NCI-H1105 (cell line): ENCODE measurements at regions not wholly inside any gene's neighbourhood (a gene's known extent, or its start where the extent isn't known, plus 50 kb on each side); places are given as distances from the start of the nearest gene placed in this dataset.
"Not testable (repeated sequence)": the region's sequence is repeated elsewhere in the genome, so short reads cannot be mapped to it uniquely, and the experiment has no call there.

Experiments
- DNase-seq: peaks from one replicate; lab custom pipeline; 2025; lab: John Stamatoyannopoulos, UW

GRCh38 chr2:104904889-104905288 lies 51.0 kb downstream of the POU3F3 start:
- no peak for DNase-seq

GRCh38 chr2:104909317-104909716 lies 55.4 kb downstream of the POU3F3 start:
- no peak for DNase-seq

DNA sequence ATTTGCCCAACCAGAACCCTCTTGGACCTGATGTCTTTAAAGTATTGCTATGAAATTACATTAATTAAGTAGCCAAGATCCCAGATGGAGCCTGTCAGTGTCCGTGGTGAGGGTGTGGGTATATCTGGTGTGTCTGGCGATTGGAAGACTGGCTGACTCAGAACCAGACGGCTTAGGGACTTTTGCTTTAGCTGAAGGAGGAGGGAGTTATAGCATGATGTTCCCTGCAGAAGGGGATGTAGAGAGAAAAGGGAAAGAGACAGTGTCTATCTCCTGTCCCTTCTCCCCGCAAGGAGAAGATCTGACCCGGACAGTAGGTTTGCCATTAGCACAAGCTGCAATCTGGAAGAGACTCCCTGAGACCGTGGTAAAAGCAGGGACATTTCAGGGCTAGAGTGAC lies 60.6 kb downstream of the POU3F3 start:
- no peak for DNase-seq

- no peak for DNase-seq
These were observed 61.3 kb downstream of the POU3F3 start for GRCh38 chr2:104915107-104915793.

DNA sequence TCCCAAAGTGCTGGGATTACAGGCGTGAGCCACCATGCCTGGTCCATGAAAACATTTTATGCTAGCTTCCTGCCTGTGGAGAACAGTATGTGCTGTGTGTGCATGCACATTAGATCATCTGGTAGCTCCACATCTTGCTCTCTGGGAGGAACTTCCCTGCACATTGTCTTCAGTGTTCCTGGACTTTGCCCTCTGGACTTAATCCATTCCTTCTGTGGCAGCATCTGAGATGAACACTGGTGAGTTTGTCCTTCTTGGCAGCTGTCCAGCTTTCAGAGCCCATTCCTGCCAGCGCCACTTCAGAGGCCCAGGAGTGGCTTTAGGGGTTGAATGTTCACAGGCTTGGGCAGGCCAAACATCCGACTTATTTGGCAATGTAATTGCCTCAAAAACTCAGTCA lies 65.2 kb downstream of the POU3F3 start:
- DNase-seq: peak; percentile 23

- DNase-seq: no peak
These were observed 69.8 kb downstream of the POU3F3 start for GRCh38 chr2:104923665-104924064.

GRCh38 chr2:104929663-104930062 lies 75.7 kb downstream of the POU3F3 start:
- no peak for DNase-seq

GRCh38 chr2:104930732-104931131 lies 76.8 kb downstream of the POU3F3 start:
- DNase-seq: no peak

DNA sequence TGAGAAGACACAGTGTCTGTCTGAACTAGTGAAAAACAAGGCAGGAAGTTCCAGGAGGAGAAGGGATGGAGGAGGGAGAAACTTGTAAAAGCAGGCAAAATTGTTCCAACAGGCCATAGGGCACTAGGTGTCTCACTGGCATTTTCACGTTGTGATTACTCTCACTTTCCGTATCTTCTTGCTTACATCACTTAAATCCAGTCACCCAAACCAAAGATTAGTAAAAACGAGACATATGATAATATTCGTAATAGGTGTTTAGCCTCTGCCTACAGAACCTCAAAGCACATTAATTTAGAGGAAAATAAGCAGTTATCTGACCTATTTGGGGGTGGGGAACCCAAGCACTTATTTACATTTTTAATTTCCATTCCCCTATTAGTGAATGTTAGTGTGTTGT lies 78.3 kb downstream of the POU3F3 start:
- DNase-seq: no peak

- DNase-seq: no peak
These were observed 79.4 kb downstream of the POU3F3 start for GRCh38 chr2:104933151-104933917.

DNA sequence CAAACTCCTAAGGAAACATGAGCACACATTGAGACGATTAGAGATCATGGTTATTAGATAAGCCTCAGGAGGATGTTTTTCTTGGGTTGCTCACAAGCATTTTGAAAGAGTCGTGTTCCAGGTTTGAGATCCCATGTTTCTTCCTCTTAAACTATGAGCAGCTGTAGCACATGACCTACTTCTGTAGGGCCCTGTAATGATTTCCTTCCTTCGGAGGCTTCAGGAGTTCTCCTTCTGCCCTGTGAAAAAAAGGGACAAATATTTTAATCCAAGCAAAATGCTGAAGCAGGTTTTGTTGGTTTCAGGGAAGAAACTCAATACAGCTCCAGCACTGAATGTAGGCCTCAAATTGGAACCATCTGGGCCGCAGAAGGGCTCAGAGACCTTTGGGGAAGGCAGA lies 82.6 kb downstream of the POU3F3 start:
- DNase-seq: no peak

DNA sequence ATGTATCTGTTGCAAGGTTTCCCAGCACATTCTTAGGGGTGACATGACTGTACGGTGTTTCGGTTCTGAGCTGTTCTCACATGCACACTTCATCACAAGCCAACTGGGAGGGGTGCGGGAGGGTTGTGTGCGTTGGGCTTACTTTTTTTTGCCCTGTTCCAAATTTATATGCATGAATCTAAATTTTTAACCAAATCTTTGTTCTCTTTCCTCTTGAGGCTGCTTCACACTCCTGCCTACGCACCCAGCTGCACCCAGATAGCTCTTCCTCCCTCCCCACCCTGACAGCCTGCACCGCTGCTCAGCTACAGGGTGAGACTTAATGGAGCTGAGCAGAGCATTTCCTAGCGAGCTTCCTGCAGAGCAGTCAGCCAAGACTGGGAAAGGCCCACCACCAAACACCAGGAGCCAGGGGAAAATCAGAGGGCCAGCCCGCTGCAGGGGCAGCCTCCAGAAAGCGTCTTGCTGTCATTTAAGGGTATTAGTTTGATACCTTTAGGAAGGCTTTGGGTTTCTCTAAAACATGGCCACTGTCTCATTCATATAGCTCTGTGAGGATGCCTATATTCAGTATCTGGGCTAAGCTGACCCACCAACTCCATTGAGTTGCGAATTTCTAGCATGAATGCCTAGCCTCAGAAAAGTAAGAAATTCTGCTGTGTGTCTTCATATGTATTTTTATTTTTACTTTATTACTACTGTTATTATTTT lies 84.5 kb downstream of the POU3F3 start:
- no peak for DNase-seq

- DNase-seq: no peak
These were observed 85.8 kb downstream of the POU3F3 start for GRCh38 chr2:104939570-104940217.

- no peak for DNase-seq
These were observed 90.6 kb downstream of the POU3F3 start for GRCh38 chr2:104944495-104944894.

- DNase-seq: no peak
These were observed 91.2 kb downstream of the POU3F3 start for GRCh38 chr2:104945121-104945520.

GRCh38 chr2:104945866-104946265 lies 92.0 kb downstream of the POU3F3 start:
- DNase-seq: no peak

GRCh38 chr2:104947456-104947855 lies 90.4 kb upstream of the MRPS9 start:
- DNase-seq: not testable (repeated sequence)

GRCh38 chr2:104952976-104953375 lies 84.9 kb upstream of the MRPS9 start:
- DNase-seq: no peak

DNA sequence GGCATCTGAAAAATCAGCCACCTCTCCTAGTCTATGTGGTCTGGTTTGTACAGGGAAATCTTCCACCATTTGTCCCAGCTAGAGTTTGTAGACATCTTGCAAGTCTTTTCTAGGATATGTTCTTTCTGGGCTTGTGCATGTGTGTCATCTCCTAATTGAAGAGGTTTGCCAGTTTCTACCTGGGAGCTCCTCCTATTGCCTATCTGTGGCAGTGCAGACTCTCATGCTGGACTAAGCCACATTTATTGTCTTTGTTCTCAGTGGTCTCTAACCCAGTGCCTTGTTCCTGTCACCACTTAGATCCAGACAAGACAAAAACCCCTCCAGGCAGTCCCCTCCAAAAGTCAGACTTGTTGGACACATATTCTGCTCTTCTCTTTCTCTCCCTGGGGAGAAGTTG lies 72.0 kb upstream of the MRPS9 start:
- DNase-seq: no peak

GRCh38 chr2:104969564-104969963 lies 68.3 kb upstream of the MRPS9 start:
- DNase-seq: no peak

GRCh38 chr2:104975371-104975770 lies 62.5 kb upstream of the MRPS9 start:
- DNase-seq: no peak

- no peak for DNase-seq
These were observed 62.0 kb upstream of the MRPS9 start for GRCh38 chr2:104975851-104976250.
